Spleen (tissue), 11 donors: ENCODE measurements at regions not wholly inside any gene's neighbourhood (a gene's known extent, or its start where the extent isn't known, plus 50 kb on each side); places are given as distances from the start of the nearest gene placed in this dataset.
"Not testable (repeated sequence)": the region's sequence is repeated elsewhere in the genome, so short reads cannot be mapped to it uniquely, and the experiment has no call there.

ENCODE experiments used
- DNase-seq: peaks from one replicate; pipeline ENCODE4 v3.0.0-alpha.2; 2020
- H3K27ac ChIP-seq, 8 donors: fragments of 200-600 bp; sonication (generic) in 7 of 8; 1 replicate in 4 of 8; 2 replicates in 4 of 8; pipeline versions ENCODE4 v1.5.0 to v1.8.0; 2016 to 2021; ENCODE audit warnings: inconsistent platforms in 4 of 8, mild to moderate bottlenecking in 4 of 8, moderate library complexity in 1 of 8
- H3K27me3 ChIP-seq, 7 donors: fragments of 200-600 bp; sonication (generic) in 6 of 7; replicated peaks in 1 of 7; 1 replicate in 4 of 7; 2 replicates in 3 of 7; pipeline versions ENCODE4 v1.5.0 to v1.8.0; 2016 to 2021; ENCODE audit warnings: inconsistent platforms in 3 of 7, mild to moderate bottlenecking in 1 of 7
- H3K36me3 ChIP-seq, 6 donors: fragments of 200-600 bp; sonication (generic) in 5 of 6; 1 replicate in 4 of 6; 2 replicates in 2 of 6; pipeline versions ENCODE4 v1.5.0 to v1.8.0; 2016 to 2021; ENCODE audit warnings: inconsistent platforms in 2 of 6
- H3K4me1 ChIP-seq, 6 donors: fragments of 200-600 bp; sonication (generic) in 5 of 6; 1 replicate in 3 of 6; 2 replicates in 3 of 6; pipeline versions ENCODE4 v1.5.0 to v1.8.0; 2016 to 2021; ENCODE audit warnings: inconsistent platforms in 3 of 6
- H3K4me3 ChIP-seq, 8 donors: fragments of 200-600 bp; sonication (generic) in 7 of 8; 1 replicate in 4 of 8; 2 replicates in 4 of 8; pipeline versions ENCODE4 v1.5.0 to v1.8.0; 2016 to 2021; ENCODE audit warnings: inconsistent platforms in 4 of 8, mild to moderate bottlenecking in 4 of 8, moderate library complexity in 2 of 8
- H3K9me3 ChIP-seq, 8 donors: fragments of 200-600 bp; sonication (generic) in 7 of 8; 1 replicate in 4 of 8; 2 replicates in 4 of 8; pipeline versions ENCODE4 v1.5.0 to v1.8.0; 2016 to 2021; ENCODE audit warnings: inconsistent platforms in 4 of 8
- POLR2A ChIP-seq, 3 donors: fragments of 450-650 bp; IDR thresholded peaks; one replicate each; pipeline ENCODE4 v1.5.1; 2017; ENCODE audit warnings: antibody characterized with exemption in 3 of 3, mild to moderate bottlenecking in 1 of 3
- POLR2AphosphoS5 ChIP-seq, 3 donors: sonication (generic); formaldehyde crosslinking; IDR thresholded peaks; one replicate each; pipeline ENCODE4 v1.5.1; 2017; ENCODE audit warnings: antibody characterized with exemption in 3 of 3
- WGBS, 5 donors: extraction: QIAGEN DNeasy Blood & Tissue Kit in 3 of 5; methylation state at CpG; one replicate each; pipeline versions ENCODE4 v1.1.5 to v1.1.7; 2013 to 2018; 5-methylcytosine and 5-hydroxymethylcytosine counted together
- intact Hi-C: fragments of 100-400 bp; cut with DNase I; formaldehyde crosslinking; loops from one replicate; pipeline ENCODE4 v1.15.0; 2023; ENCODE audit warnings: low total_unique reads
- TF ChIP-seq, protein P1 (sequence below), 11 experiments: fragments of 200-600 bp in 7 of 11; fragments of 450-650 bp in 4 of 11; sonication (generic) in 4 of 11; IDR thresholded peaks in 8 of 11; conservative IDR thresholded peaks in 3 of 11; 1 replicate in 7 of 11; 2 replicates in 4 of 11; pipeline versions ENCODE4 v1.4.0 to v1.8.0; 2016 to 2021; ENCODE audit warnings: antibody characterized with exemption in 11 of 11, inconsistent platforms in 4 of 11, mild to moderate bottlenecking in 1 of 11
- donor health status: healthy with polysubstance abuse.
- donor health status: DM: no; HTN: no; CAD: no; lungs with moderate emphysema.
- donor health status: DM: no; HTN: no; CAD: no.
- donor health status: Bipolar disorder and iron deficiency.
- donor health status: healthy.
- donor health status: DM: no; HTN: no; CAD: no.
- donor health status: DM: yes; HTN: yes; CAD: no.

DNA sequence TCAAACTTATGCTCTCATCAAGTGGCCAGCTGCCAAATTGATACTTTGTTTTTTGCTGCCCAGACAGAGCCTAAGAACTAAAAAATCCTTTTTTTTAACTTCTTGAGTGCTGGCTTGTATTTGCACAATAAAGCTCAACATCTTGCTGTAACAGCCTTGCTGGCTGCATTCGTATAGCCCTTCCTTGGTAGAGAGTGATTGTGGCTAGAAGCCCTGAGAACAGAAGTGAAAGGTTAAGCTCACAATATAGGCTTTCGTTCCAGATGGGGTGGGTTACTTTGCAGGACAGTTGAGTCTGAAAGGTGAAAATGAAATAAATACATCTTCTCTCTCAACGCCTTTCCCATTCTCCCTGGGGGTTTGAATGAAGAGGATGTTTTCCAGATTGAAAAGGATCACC, 278.8 kb downstream of the HS3ST3B1 start:
- Histone ChIP-seq H3K4me1 (no peaks in the 10 kb centered on the region), H3K27ac (no peak overlapping the region), H3K36me3 (no peaks in the 10 kb centered on the region), H3K9me3 (no peaks in the 10 kb centered on the region), H3K4me3 (no peak overlapping the region), H3K27me3 (peaks cover 0 to 10% (median 0%) of the 10 kb centered on the region in 7 donors)
- 69 to 79% (median 70%) methylated on average over 3 of the region's 3 CpGs for WGBS, 5 donors
- DNase-seq = no peak
- intact Hi-C loops = no loop called here
- TF ChIP-seq POLR2A (IDR thresholded peaks at IDR 0.05) (no peak), POLR2AphosphoS5 (IDR thresholded peaks at IDR 0.05) (no peak)
- TF ChIP-seq, protein P1, sequence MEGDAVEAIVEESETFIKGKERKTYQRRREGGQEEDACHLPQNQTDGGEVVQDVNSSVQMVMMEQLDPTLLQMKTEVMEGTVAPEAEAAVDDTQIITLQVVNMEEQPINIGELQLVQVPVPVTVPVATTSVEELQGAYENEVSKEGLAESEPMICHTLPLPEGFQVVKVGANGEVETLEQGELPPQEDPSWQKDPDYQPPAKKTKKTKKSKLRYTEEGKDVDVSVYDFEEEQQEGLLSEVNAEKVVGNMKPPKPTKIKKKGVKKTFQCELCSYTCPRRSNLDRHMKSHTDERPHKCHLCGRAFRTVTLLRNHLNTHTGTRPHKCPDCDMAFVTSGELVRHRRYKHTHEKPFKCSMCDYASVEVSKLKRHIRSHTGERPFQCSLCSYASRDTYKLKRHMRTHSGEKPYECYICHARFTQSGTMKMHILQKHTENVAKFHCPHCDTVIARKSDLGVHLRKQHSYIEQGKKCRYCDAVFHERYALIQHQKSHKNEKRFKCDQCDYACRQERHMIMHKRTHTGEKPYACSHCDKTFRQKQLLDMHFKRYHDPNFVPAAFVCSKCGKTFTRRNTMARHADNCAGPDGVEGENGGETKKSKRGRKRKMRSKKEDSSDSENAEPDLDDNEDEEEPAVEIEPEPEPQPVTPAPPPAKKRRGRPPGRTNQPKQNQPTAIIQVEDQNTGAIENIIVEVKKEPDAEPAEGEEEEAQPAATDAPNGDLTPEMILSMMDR (IDR thresholded peaks at IDR 0.05 in 8 of 11, conservative IDR thresholded peaks at IDR 0.05 in 3 of 11) = no peak

DNA sequence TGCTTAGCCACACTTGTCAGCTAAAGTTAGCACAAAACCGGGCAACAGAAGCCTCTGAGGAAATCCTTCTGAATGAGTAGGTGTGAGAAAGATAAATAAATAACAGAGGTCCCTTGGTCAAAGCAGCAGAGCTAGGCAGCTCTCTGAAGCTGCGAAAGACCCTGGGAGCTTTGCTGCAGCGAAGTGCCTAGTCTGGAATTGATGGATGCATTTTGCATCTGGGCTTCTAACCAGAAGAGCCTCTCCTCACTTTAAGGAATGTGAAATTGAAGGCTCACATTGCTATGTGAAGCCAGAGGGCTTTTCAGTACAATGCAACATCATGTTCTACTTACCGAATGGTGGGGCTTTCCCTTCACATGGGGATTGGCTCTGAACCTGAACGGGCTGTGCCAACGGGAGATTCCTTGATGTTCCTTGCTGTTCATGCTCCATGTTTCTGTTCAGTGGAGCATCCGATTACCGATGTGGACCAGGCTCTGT, 274.6 kb downstream of the HS3ST3B1 start:
- TF ChIP-seq, protein P1 (IDR thresholded peaks at IDR 0.05 in 8 of 11, conservative IDR thresholded peaks at IDR 0.05 in 3 of 11) = no peak
- TF ChIP-seq POLR2A (IDR thresholded peaks at IDR 0.05) = no peak
- TF ChIP-seq POLR2AphosphoS5 (IDR thresholded peaks at IDR 0.05) = no peak

DNA sequence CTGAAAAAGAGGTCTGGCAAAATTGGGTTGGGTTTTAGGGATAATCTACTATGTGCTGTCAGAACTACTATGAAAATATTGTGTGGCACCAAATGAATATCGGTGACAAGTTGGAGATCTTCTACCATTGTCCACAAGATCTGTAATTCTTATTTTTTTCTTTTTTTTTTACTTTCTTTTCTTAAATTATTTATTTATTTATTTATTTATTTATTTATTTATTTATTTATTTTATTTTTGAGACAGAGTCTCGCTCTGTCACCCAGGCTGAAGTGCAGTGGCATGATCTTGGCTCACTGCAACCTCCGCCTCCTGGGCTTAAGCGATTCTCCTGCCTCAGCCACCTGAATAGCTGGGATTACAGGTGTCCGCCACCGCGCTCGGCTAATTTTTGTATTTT, 259.4 kb downstream of the HS3ST3B1 start:
- H3K9me3 ChIP-seq, H3K27ac ChIP-seq, intact Hi-C loops, H3K36me3 ChIP-seq, H3K4me3 ChIP-seq, DNase-seq, H3K4me1 ChIP-seq, H3K27me3 ChIP-seq: not testable (repeated sequence)
- WGBS, 5 donors = 83 to 96% (median 89%) methylated on average over 8 of the region's 8 CpGs

More for the DNA sequence above, 274.6 kb downstream of the HS3ST3B1 start:
- H3K27ac ChIP-seq = no peak overlapping the region
- H3K4me1 ChIP-seq = no peaks in the 10 kb centered on the region
- peaks cover 0 to 10% (median 0%) of the 10 kb centered on the region in 7 donors for H3K27me3 ChIP-seq
- no peaks in the 10 kb centered on the region for H3K36me3 ChIP-seq
- WGBS, 5 donors = 67 to 78% (median 70%) methylated on average over 8 of the region's 8 CpGs
- H3K4me3 ChIP-seq = no peak overlapping the region
- DNase-seq = no peak
- intact Hi-C loops = no loop called here
- no peaks in the 10 kb centered on the region for H3K9me3 ChIP-seq

DNA sequence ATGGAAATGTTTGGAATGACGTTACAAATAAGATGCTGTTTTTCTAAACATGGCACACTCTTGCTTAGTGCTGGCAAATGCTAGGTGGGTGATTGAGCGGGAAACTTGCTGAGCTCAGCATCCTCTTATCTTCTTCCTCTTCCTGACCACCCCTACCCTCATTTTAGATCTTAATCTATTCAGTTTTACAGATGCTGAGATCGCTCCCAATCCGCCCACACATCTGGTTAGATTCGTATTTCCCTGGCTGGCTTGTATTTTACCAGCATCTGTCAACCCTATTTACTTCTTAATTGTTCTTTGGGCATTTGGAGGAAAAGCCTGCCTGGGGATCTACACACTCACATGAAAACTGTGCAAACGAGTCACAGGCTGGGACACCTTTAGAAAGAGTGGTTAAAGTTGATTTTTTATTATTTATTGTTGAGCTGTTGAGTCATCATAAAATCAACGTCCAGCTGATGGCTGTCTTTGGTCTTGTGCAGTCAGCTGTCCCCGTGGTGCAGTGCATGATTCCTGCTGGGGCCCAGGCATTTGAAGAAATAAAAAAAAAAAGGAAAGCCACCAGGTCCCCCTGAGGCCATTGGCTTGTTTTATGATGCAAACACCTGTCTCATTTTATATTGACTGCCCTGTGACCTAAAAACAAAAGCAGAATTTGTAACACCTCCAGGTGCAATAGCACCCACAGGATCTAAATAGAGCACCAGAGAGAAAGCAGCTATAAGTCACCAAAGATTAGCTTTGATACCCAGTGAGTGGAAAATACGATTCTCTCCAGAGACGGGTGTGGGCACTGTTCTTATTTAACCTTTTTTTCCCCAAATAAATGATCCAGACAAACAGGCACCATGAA, 258.6 kb downstream of the HS3ST3B1 start:
- Histone ChIP-seq H3K4me3 (no peak overlapping the region), H3K4me1 (no peaks in the 10 kb centered on the region), H3K27ac (no peak overlapping the region), H3K36me3 (no peaks in the 10 kb centered on the region), H3K9me3 (no peaks in the 10 kb centered on the region), H3K27me3 (no peaks in the 10 kb centered on the region)
- intact Hi-C loops = no loop called here
- TF ChIP-seq POLR2A (IDR thresholded peaks at IDR 0.05) = no peak
- TF ChIP-seq POLR2AphosphoS5 (IDR thresholded peaks at IDR 0.05) = no peak
- TF ChIP-seq, protein P1 (IDR thresholded peaks at IDR 0.05 in 8 of 11, conservative IDR thresholded peaks at IDR 0.05 in 3 of 11) = no peak
- no peak for DNase-seq
- WGBS, 5 donors = 26 to 66% (median 50%) methylated on average over 10 of the region's 10 CpGs
